Subcutaneous abdominal adipose tissue (tissue), 5 donors: ENCODE measurements at regions not wholly inside any gene's neighbourhood (a gene's known extent, or its start where the extent isn't known, plus 50 kb on each side); places are given as distances from the start of the nearest gene placed in this dataset.

Experiments
- H3K27ac ChIP-seq: one replicate; pipeline ENCODE4 v1.7.0; 2013; ENCODE audit warnings: low read depth, mild to moderate bottlenecking, inconsistent platforms, low read length, moderate library complexity
- H3K27me3 ChIP-seq, 5 donors: one replicate each; pipeline ENCODE4 v1.7.0; 2013; ENCODE audit warnings: low read length in 5 of 5, inconsistent platforms in 1 of 5; ENCODE audit not compliant: control insufficient read depth in 5 of 5, insufficient read depth in 4 of 5
- H3K36me3 ChIP-seq, 5 donors: one replicate each; pipeline ENCODE4 v1.7.0; 2013; ENCODE audit warnings: low read length in 5 of 5; ENCODE audit not compliant: control insufficient read depth in 5 of 5, insufficient read depth in 5 of 5
- H3K4me1 ChIP-seq, 5 donors: one replicate each; pipeline ENCODE4 v1.7.0; 2013; ENCODE audit warnings: low read length in 5 of 5, mild to moderate bottlenecking in 3 of 5, moderate library complexity in 1 of 5; ENCODE audit not compliant: control insufficient read depth in 5 of 5, insufficient read depth in 5 of 5
- H3K4me3 ChIP-seq, 5 donors: one replicate each; pipeline ENCODE4 v1.7.0; 2013; ENCODE audit warnings: low read length in 5 of 5, low read depth in 1 of 5
- H3K9ac ChIP-seq, 5 donors: one replicate each; pipeline ENCODE4 v1.7.0; 2013; ENCODE audit warnings: low read length in 5 of 5, mild to moderate bottlenecking in 4 of 5, moderate library complexity in 3 of 5
- H3K9me3 ChIP-seq, 5 donors: one replicate each; pipeline ENCODE4 v1.7.0; 2013; ENCODE audit warnings: low read length in 5 of 5; ENCODE audit not compliant: control insufficient read depth in 5 of 5
- donor health status: healthy.
- donor health status: healthy.
- donor health status: healthy.
- donor health status: healthy.
- donor health status: healthy.

GRCh38 chr7:41188163-41189130 lies 514.4 kb downstream of the INHBA start:
- Histone ChIP-seq H3K4me3 (no peak overlapping the region), H3K36me3 (no peaks in the 10 kb centered on the region), H3K27me3 (no peaks in the 10 kb centered on the region), H3K27ac (no peak overlapping the region), H3K9ac (no peak overlapping the region), H3K9me3 (no peaks in the 10 kb centered on the region), H3K4me1 (no peaks in the 10 kb centered on the region)

- Histone ChIP-seq H3K27me3 (no peaks in the 10 kb centered on the region), H3K9me3 (no peaks in the 10 kb centered on the region), H3K4me3 (no peak overlapping the region), H3K9ac (no peak overlapping the region), H3K27ac (no peak overlapping the region), H3K4me1 (no peaks in the 10 kb centered on the region), H3K36me3 (no peaks in the 10 kb centered on the region)
Observed at GRCh38 chr7:41187322-41187721, 515.6 kb downstream of the INHBA start.

DNA sequence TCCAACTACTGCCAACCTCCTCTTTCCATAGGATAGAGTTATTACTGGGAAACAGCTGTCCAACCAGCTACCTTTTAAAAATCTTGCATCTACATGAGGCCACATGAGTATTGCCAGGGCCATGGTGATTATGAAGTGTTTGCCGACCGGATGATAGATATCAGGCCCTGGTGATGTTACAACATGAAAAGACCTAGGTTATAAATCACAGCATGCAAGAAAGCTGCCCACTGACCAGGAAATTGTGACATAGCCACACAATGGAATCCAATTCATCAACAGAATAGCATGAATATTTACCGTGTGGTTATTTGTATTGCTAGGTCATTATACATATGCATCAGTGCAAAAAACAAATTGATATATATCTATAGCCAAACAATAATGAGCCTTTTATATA lies 517.0 kb downstream of the INHBA start:
- H3K9me3 ChIP-seq: no peaks in the 10 kb centered on the region
- H3K9ac ChIP-seq: no peak overlapping the region
- H3K4me1 ChIP-seq: no peaks in the 10 kb centered on the region
- H3K36me3 ChIP-seq: no peaks in the 10 kb centered on the region
- H3K27ac ChIP-seq: no peak overlapping the region
- no peaks in the 10 kb centered on the region for H3K27me3 ChIP-seq
- no peak overlapping the region for H3K4me3 ChIP-seq

GRCh38 chr7:41183741-41184140 lies 519.1 kb downstream of the INHBA start:
- Histone ChIP-seq H3K4me3 (no peak overlapping the region), H3K27me3 (no peaks in the 10 kb centered on the region), H3K4me1 (no peaks in the 10 kb centered on the region), H3K9ac (no peak overlapping the region), H3K36me3 (no peaks in the 10 kb centered on the region), H3K27ac (no peak overlapping the region), H3K9me3 (no peaks in the 10 kb centered on the region)

GRCh38 chr7:41182782-41183181 lies 520.1 kb downstream of the INHBA start:
- Histone ChIP-seq H3K9me3 (no peaks in the 10 kb centered on the region), H3K4me1 (no peaks in the 10 kb centered on the region), H3K27me3 (no peaks in the 10 kb centered on the region), H3K9ac (no peak overlapping the region), H3K36me3 (no peaks in the 10 kb centered on the region), H3K27ac (no peak overlapping the region), H3K4me3 (no peak overlapping the region)

DNA sequence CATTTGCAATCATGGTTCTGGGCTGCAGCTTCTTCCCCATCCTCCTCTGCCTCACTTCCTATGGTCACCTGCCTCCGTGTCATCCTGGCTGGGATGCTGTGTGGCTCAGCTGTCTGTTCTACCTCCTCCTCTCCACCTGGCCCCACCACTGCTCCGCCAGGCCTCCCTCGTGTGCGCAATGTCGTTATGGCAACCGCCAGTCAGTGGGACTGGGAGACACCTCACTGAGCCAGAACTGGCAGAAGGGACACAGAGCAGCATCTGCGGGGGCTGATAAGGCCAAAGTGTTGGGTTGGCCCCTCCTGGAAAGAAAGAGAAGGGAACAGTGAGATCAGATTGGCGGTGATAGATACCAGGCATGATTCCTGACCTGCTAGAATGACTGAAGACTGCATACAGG lies 527.5 kb downstream of the INHBA start:
- Histone ChIP-seq H3K9ac (no peak overlapping the region), H3K36me3 (no peaks in the 10 kb centered on the region), H3K4me1 (no peaks in the 10 kb centered on the region)

GRCh38 chr7:41174521-41174920 lies 528.4 kb downstream of the INHBA start:
- no peaks in the 10 kb centered on the region for H3K4me1 ChIP-seq
- H3K27me3 ChIP-seq: no peaks in the 10 kb centered on the region
- H3K9me3 ChIP-seq: no peaks in the 10 kb centered on the region
- no peaks in the 10 kb centered on the region for H3K36me3 ChIP-seq
- no peak overlapping the region for H3K4me3 ChIP-seq
- H3K9ac ChIP-seq: no peak overlapping the region
- H3K27ac ChIP-seq: no peak overlapping the region

More for the DNA sequence above, 527.5 kb downstream of the INHBA start:
- Histone ChIP-seq H3K27ac (no peak overlapping the region), H3K9me3 (no peaks in the 10 kb centered on the region), H3K4me3 (no peak overlapping the region), H3K27me3 (no peaks in the 10 kb centered on the region)

DNA sequence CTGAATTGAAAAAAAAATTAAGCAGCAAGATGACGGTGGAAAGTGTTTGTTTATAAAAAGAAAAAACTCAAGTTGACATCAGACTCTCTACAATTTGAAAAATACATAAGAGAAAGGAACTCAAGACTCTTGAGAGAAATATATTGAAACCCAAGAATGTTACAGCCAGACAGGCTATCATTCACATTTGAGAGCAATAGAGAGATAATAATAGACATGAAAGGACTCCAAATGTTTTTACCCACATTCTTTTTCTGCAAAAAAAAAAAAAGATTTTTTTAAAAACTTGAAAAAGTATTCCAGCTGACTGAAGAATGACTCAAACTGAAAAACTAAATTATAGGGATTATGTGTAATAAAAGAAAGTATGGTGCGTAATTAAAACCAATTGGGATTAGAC lies 532.4 kb downstream of the INHBA start:
- Histone ChIP-seq H3K9me3 (no peaks in the 10 kb centered on the region), H3K36me3 (no peaks in the 10 kb centered on the region), H3K27ac (no peak overlapping the region), H3K4me3 (no peak overlapping the region), H3K9ac (no peak overlapping the region), H3K4me1 (no peaks in the 10 kb centered on the region), H3K27me3 (no peaks in the 10 kb centered on the region)

- H3K9me3 ChIP-seq: no peaks in the 10 kb centered on the region
- no peaks in the 10 kb centered on the region for H3K4me1 ChIP-seq
- H3K27ac ChIP-seq: no peak overlapping the region
- H3K9ac ChIP-seq: no peak overlapping the region
- no peaks in the 10 kb centered on the region for H3K27me3 ChIP-seq
- no peak overlapping the region for H3K4me3 ChIP-seq
- H3K36me3 ChIP-seq: no peaks in the 10 kb centered on the region
Observed at GRCh38 chr7:41169317-41169716, 533.6 kb downstream of the INHBA start.

DNA sequence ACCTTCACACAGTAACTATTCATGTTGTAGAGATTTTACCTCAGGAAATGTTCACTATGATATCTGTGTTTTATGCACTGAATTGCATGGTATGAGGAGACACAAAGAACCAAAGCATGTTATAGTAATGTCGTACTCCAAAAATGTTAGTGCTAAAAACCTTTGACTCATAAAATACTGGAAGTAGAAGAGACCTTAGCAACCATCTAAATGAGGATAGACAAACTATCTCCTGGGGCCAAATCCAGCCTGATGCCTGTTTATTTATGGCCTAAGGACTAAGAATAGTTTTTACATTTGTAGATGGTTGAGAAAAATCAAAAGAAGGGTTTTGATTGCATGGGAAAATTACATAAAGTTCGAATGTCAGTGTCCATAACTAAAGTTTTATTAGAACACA lies 535.1 kb downstream of the INHBA start:
- Histone ChIP-seq H3K4me1 (peaks cover 0 to 3% (median 0%) of the 10 kb centered on the region in 5 donors), H3K27me3 (no peaks in the 10 kb centered on the region), H3K27ac (no peak overlapping the region)

More for the DNA sequence above, 535.1 kb downstream of the INHBA start:
- Histone ChIP-seq H3K9me3 (no peaks in the 10 kb centered on the region), H3K4me3 (no peak overlapping the region), H3K36me3 (no peaks in the 10 kb centered on the region), H3K9ac (no peak overlapping the region)
